Left lung (tissue), 4 donors: ENCODE measurements at regions not wholly inside any gene's neighbourhood (a gene's known extent, or its start where the extent isn't known, plus 50 kb on each side); places are given as distances from the start of the nearest gene placed in this dataset.

Experiments
- ATAC-seq: fragments of 200-7000 bp; cut with Tn5 transposase; one replicate; pipeline ENCODE4 v1.9.1; 2020; ENCODE audit warnings: moderate library complexity
- DNase-seq, 4 donors: peaks; one replicate each; pipeline ENCODE4 v3.0.0-alpha.2; 2013 to 2020
- H3K27ac ChIP-seq, 2 donors: fragments of 200-600 bp; sonication (generic) in 1 of 2; one replicate each; pipeline versions ENCODE4 v1.5.0 to v1.8.0; 2020 to 2021
- H3K27me3 ChIP-seq, 2 donors: fragments of 200-600 bp; sonication (generic) in 1 of 2; one replicate each; pipeline versions ENCODE4 v1.5.0 to v1.8.0; 2020 to 2021
- H3K36me3 ChIP-seq, 2 donors: fragments of 200-600 bp; sonication (generic) in 1 of 2; one replicate each; pipeline versions ENCODE4 v1.5.0 to v1.8.0; 2020 to 2021
- H3K4me1 ChIP-seq, 2 donors: fragments of 200-600 bp; one replicate each; pipeline ENCODE4 v1.8.0; 2021
- H3K4me3 ChIP-seq, 2 donors: fragments of 200-600 bp; sonication (generic) in 1 of 2; one replicate each; pipeline versions ENCODE4 v1.5.0 to v1.8.0; 2020 to 2021; ENCODE audit warnings: mild to moderate bottlenecking in 1 of 2
- H3K9me3 ChIP-seq, 2 donors: fragments of 200-600 bp; sonication (generic) in 1 of 2; one replicate each; pipeline versions ENCODE4 v1.5.0 to v1.8.0; 2020 to 2021
- intact Hi-C, 2 donors: fragments of 100-400 bp; cut with DNase I; formaldehyde crosslinking; loops; one replicate each; pipeline versions ENCODE4 v1.11.2 to v1.14.2; 2022
- TF ChIP-seq, protein P1 (sequence below), 2 donors: fragments of 200-600 bp; sonication (generic) in 1 of 2; IDR thresholded peaks; one replicate each; pipeline versions ENCODE4 v1.5.0 to v1.8.0; 2021; ENCODE audit warnings: antibody characterized with exemption in 2 of 2
- donor health status: DM: no; HTN: yes; CAD: no.
- donor health status: DM: no; HTN: no; CAD: no.

DNA sequence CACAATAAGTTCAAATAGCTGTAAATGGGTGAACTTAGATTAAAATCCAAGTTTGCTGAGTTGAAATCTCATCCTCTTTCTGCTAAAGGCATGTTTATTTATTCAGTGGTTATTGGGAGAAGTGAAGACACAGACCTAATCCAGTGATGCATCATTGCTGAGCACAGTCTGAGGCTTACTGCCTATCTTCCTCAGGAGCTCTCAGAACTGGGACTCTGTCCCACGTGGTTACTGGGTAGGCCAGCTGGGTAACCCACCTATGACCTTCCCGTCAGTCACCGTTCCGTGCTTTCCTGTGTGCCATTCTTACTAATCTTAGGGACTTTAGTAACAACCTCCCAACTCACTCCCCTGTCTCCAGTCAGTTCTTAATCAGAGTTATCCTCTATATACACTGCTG is 226.8 kb upstream of the ATP10B start:
- Histone ChIP-seq H3K4me3 (no peak overlapping the region), H3K27ac (no peak overlapping the region), H3K9me3 (no peaks in the 10 kb centered on the region), H3K27me3 (no peaks in the 10 kb centered on the region), H3K36me3 (no peaks in the 10 kb centered on the region), H3K4me1 (no peaks in the 10 kb centered on the region)
- intact Hi-C loops = no loop called here
- DNase-seq (no peak), ATAC-seq (no peak)
- TF ChIP-seq, protein P1, sequence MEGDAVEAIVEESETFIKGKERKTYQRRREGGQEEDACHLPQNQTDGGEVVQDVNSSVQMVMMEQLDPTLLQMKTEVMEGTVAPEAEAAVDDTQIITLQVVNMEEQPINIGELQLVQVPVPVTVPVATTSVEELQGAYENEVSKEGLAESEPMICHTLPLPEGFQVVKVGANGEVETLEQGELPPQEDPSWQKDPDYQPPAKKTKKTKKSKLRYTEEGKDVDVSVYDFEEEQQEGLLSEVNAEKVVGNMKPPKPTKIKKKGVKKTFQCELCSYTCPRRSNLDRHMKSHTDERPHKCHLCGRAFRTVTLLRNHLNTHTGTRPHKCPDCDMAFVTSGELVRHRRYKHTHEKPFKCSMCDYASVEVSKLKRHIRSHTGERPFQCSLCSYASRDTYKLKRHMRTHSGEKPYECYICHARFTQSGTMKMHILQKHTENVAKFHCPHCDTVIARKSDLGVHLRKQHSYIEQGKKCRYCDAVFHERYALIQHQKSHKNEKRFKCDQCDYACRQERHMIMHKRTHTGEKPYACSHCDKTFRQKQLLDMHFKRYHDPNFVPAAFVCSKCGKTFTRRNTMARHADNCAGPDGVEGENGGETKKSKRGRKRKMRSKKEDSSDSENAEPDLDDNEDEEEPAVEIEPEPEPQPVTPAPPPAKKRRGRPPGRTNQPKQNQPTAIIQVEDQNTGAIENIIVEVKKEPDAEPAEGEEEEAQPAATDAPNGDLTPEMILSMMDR (IDR thresholded peaks at IDR 0.05) = no peak

DNA sequence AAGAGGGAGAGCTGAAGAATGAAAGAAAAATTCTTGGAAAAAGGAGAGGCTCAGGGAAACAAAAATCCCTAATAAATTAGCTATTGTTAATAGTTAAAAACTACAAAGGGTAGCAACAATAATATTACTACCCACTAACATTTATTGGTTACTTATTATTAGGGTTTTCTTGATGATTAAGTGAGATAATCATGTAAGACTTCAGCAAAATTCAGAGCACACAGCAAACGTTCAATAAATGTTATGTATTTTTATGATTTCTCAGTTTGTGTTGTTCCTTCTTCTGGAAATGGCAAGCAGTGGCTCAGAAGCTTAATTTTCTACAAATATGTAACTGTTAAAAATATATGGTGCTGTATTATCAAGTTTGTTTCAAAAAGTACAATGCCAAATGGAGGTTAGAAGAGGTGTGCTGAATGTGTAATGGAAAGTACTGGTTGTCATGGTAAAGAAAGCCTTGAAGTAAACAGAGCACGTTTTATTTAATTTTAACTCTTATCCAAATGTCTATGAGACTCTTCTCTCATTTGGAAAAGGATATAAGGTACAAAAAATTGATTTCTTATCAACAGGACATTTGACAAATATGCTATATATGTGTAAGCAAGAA is 226.0 kb upstream of the ATP10B start:
- intact Hi-C loops = no loop called here
- Histone ChIP-seq H3K27me3 (no peaks in the 10 kb centered on the region), H3K36me3 (no peaks in the 10 kb centered on the region), H3K27ac (no peak overlapping the region), H3K9me3 (no peaks in the 10 kb centered on the region), H3K4me3 (no peak overlapping the region), H3K4me1 (no peaks in the 10 kb centered on the region)
- DNase-seq (no peak), ATAC-seq (no peak)
- TF ChIP-seq, protein P1 (IDR thresholded peaks at IDR 0.05) = no peak

DNA sequence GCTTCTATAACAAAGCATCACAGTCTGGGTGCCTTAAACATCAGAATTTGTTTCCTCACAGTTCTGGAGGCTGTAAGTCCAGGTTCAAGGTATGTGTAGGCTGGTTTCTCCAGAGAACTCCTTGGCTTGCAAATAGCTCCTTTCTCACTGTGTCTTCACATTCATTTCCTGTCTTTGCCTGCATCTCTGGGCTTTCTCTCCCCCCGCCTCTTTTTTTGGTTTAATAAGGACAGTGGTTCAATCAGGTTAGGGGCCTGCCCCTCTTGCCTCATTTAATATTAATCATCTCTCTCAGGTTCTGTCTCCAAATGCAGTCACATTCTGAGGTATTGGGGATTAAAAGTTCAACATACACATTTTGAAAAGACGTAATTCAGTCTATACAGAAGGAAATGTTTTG is 225.5 kb upstream of the ATP10B start:
- DNase-seq (no peak), ATAC-seq (no peak)
- no peak overlapping the region for H3K27ac ChIP-seq

DNA sequence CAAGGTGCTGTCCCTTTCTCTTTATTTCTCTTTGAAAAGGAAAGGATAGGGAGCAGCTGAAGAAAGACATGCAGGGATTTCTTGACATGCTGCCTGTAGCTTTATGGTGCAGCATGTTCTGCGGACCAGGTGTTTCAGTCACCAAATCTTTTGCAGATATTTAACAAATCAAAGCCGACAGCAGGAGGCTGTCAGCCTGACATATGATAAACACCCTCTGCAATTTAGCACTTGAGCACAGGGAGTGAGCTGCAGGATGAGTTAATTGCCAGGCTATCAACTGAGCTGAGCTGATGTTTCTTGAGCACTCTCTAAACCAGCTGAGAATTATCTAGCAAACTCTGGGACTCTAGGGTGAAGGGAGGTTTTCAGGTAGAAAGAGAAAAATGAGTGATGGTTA is 212.8 kb upstream of the ATP10B start:
- TF ChIP-seq, protein P1 (IDR thresholded peaks at IDR 0.05) = no peak
- Histone ChIP-seq H3K4me1 (no peaks in the 10 kb centered on the region), H3K4me3 (no peak overlapping the region), H3K27ac (no peak overlapping the region), H3K9me3 (no peaks in the 10 kb centered on the region), H3K27me3 (no peaks in the 10 kb centered on the region), H3K36me3 (no peaks in the 10 kb centered on the region)
- intact Hi-C loops = no loop called here
- ATAC-seq = no peak
- DNase-seq = no peak

More for the DNA sequence above, 225.5 kb upstream of the ATP10B start:
- TF ChIP-seq, protein P1 (IDR thresholded peaks at IDR 0.05) = no peak
- Histone ChIP-seq H3K9me3 (no peaks in the 10 kb centered on the region), H3K4me3 (no peak overlapping the region), H3K36me3 (no peaks in the 10 kb centered on the region), H3K27me3 (no peaks in the 10 kb centered on the region), H3K4me1 (no peaks in the 10 kb centered on the region)
- intact Hi-C loops = no loop called here

DNA sequence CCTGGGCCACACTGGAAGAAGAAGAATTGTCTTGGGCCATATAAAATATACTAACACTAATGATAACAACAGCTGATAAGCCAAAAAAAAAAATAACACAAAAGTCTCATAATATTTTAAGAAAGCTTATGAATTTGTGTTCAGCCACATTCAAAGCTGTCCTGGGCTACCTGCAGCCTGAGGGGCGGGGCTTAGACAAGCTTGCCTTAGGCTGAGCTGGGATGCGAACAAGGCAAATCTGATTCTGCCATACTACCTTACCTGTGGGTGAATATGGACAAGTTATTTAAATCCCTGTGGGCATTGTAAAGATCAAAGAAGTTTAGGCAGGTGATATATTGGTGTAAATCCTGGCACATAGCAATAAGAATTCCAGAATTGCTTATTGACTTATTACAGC is 212.3 kb upstream of the ATP10B start:
- TF ChIP-seq, protein P1 (IDR thresholded peaks at IDR 0.05) = no peak
- Histone ChIP-seq H3K4me1 (no peaks in the 10 kb centered on the region), H3K4me3 (no peak overlapping the region), H3K27me3 (no peaks in the 10 kb centered on the region), H3K36me3 (no peaks in the 10 kb centered on the region), H3K27ac (no peak overlapping the region), H3K9me3 (no peaks in the 10 kb centered on the region)
- intact Hi-C loops = no loop called here
- ATAC-seq (no peak), DNase-seq (no peak)
